ENCODE measurements at regions not wholly inside any gene's neighbourhood (a gene's known extent, or its start where the extent isn't known, plus 50 kb on each side); places are given as distances from the start of the nearest gene placed in this dataset.
"Not testable (repeated sequence)": the region's sequence is repeated elsewhere in the genome, so short reads cannot be mapped to it uniquely, and the experiment has no call there.

DNA sequence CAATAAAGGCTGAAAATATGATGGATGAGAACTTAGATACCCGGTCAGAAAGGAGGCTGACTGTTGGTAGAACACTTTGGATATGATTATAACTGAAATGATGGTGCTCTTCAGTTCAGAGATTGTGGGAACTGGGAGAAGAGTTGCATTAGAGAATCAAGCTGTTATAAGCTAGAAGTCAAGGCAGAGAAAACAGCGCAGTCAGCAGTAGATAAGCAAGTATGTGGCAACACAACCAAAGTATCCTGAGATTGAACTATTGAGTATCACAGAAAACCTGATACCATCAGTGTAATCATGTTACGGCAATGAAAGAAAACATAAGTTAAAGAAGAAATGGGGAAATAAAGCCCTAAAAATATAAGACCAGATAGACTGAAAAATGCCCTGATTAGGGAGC lies 633.9 kb upstream of the LRRTM1 start:
- DNase-seq (ENCODE audit: low spot score in 2 of 2) (no peak), ATAC-seq (no peak)
- peaks cover 0 to 10% of the 10 kb centered on the region in 2 donors for H3K36me3 Mint-ChIP-seq
- peaks cover 20 to 22% of the 10 kb centered on the region in 2 donors for H3K9me3 Mint-ChIP-seq
- H3K27ac Mint-ChIP-seq, result no peak overlapping the region

DNA sequence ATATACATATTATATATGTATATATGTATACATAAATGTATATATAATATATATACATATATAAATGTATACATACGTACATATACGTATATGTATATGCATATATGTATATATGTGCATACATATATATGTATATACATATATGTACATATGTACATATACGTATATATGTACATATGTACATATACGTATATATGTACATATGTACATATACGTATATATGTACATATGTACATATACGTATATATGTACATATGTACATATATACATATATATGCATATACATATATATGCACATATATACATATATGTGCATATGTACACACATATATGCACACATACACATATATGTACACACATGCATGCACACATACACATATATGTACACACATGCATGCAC lies 627.3 kb upstream of the LRRTM1 start:
- not testable (repeated sequence) for DNase-seq (ENCODE audit: low spot score in 2 of 2)
- peaks cover 22 to 28% of the 10 kb centered on the region in 2 donors for H3K9me3 Mint-ChIP-seq

DNA sequence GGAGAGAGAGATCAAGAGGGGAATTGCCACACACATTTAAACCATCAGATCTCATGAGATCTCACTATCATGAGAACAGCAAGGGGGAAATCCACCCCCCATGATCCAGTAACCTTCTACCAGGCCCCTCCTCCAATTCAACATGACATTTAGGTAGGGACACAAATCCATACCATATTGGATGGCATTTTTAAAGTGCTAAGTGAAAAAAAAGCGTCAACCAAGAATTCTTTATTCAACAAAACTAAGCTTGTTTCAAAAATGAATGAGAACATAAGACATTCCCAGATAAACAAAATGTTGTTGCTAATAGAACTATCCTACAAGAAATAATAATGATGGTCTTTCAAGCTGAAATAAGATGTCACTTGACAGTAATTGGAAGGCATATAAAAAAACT lies 626.2 kb upstream of the LRRTM1 start:
- Mint-ChIP-seq H3K9me3 (peaks cover 22 to 28% of the 10 kb centered on the region in 2 donors), H3K27ac (no peak overlapping the region), H3K36me3 (peaks cover 10% of the 10 kb centered on the region in 2 donors)
- DNase-seq (ENCODE audit: low spot score in 2 of 2) (no peak), ATAC-seq (no peak)

More for the DNA sequence above, 627.3 kb upstream of the LRRTM1 start:
- peaks cover 10% of the 10 kb centered on the region in 2 donors for H3K36me3 Mint-ChIP-seq
- H3K27ac Mint-ChIP-seq, ATAC-seq: not testable (repeated sequence)

DNA sequence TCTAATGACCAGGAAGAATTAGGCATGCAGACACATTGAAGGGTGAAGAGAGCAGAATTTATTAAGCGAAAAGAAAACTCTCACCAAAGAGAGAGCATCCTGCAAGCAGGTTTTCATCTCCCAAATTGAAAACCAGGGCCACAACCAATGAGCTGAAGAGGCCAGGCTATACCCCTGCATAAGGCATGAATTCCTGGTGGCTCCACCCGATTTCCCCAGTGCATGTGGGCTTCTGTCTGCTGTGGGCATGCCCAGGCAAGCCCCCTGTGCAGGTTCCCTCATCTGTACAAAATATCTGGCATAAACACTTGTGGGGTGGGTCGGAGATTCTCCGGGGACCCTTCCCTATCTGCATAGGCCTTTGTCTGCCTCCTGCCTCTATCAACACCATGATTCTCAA lies 621.6 kb upstream of the LRRTM1 start:
- Mint-ChIP-seq H3K27ac (no peak overlapping the region), H3K36me3 (peaks cover 10 to 19% of the 10 kb centered on the region in 2 donors), H3K9me3 (peaks cover 24 to 30% of the 10 kb centered on the region in 2 donors)
- ATAC-seq (no peak), DNase-seq (ENCODE audit: low spot score in 2 of 2) (no peak)

DNA sequence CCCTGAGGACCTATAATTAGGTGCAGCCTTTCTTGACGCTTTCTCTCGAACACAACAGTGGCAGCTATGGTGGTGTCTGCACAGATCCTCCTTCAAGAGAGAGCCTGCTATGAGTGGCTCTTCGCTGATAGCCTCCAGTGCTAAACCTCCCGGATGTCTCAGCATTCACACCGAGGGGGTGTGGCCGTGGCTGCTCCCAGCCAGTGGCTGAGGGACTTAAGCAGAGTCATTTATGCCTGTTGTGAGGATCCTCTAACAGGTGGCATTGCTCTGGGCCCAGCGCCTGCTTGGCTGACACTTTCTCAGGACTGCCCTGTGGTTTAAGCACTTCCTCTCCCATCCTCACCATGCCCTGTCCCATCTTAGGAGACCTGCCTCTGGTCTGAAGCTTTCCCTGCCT lies 592.0 kb upstream of the LRRTM1 start:
- ATAC-seq (no peak), DNase-seq (ENCODE audit: low spot score in 2 of 2) (no peak)
- H3K9me3 Mint-ChIP-seq, result peaks cover 17 to 40% of the 10 kb centered on the region in 2 donors
- H3K27ac Mint-ChIP-seq, result no peak overlapping the region
- peaks cover 0 to 5% of the 10 kb centered on the region in 2 donors for H3K36me3 Mint-ChIP-seq

DNA sequence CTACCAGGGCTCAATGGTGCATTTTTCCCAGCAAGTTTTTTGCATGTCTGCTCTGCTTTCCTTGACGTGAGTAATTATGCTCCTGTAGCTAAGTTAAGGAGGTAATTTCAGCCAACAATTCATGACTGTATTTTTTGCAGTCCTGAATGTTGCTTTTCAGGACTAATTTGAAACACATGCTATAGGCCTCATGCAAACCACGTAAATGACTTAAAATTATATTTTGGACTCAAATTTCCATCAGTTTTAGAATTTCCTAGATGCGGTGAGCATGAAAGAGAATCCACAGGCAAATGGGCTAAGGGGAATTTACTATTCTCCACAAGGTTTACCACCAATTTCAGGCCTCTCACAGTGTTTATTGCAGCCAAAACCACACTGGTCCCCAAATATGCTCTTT lies 589.9 kb upstream of the LRRTM1 start:
- Mint-ChIP-seq H3K27ac (no peak overlapping the region), H3K9me3 (peaks cover 12 to 36% of the 10 kb centered on the region in 2 donors), H3K36me3 (no peaks in the 10 kb centered on the region)
- ATAC-seq (no peak), DNase-seq (ENCODE audit: low spot score in 2 of 2) (no peak)

DNA sequence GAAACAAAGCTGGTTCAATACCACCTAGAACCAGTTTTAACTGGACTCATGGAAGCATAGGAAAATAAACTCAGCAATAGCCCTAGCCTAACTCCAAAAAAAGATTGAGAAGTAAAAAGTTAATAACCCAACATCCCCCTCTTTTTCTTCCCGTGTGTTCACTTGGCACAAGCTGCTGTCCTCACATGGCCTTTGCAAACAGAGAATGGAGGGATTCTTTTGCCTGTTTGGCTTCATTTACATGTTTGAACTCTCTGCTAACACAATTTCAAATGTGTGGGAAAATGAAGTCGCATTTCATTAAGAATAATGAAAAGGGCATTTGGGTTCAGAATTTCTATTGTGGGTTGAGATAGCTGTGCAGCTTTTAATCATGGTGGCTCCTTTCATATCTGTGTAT lies 589.2 kb upstream of the LRRTM1 start:
- DNase-seq (ENCODE audit: low spot score in 2 of 2) (no peak), ATAC-seq (no peak)
- no peak overlapping the region for H3K27ac Mint-ChIP-seq
- no peaks in the 10 kb centered on the region for H3K36me3 Mint-ChIP-seq
- H3K9me3 Mint-ChIP-seq, result peaks cover 12 to 36% of the 10 kb centered on the region in 2 donors

DNA sequence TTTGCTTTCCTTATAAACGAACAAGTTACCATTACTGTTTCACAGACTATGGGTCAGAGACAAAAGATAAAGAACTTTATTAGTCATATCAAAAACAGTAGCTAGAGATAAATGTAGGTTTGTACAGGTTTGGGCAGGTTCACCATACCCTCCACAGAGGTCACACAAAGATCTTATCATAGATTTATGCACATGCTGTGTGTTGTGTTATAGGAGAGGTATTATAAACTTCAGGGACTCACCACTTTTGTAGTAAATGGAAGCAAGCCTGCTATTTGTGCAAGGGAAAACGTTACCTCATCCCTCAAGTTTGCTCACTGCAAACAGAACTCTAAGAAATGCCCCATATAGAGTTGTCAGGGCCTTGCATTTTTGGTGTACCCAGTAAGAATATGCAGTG lies 584.5 kb upstream of the LRRTM1 start:
- H3K9me3 Mint-ChIP-seq, result peaks cover 1 to 17% of the 10 kb centered on the region in 2 donors
- no peak overlapping the region for H3K27ac Mint-ChIP-seq
- DNase-seq (ENCODE audit: low spot score in 2 of 2) (no peak), ATAC-seq (no peak)
- no peaks in the 10 kb centered on the region for H3K36me3 Mint-ChIP-seq

DNA sequence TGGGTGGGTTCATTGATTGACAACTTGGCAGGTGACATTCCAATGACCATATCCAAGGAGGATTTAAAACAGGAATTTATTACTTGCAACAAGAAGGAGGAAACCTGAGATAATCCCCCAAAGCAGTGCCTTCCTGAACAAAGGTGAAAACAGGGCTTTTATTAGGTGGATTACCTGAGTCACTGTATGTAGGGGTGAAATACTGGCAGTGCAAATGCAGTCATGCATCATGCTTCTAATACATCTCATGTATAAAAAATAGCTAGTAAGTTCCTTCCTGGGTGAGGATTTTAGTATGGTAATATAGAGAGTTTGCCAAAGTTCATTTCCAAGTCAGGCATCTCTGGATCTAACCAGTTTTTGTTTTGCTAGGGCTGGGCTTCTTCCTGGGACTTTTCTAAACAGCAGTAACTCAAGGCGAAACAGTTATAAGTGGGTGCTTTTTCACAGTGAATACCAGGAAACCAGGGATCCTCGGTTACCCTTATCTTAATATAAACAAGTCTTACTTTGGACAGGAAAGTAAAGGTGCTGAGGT lies 583.4 kb upstream of the LRRTM1 start:
- H3K9me3 Mint-ChIP-seq, result peaks cover 7 to 14% of the 10 kb centered on the region in 2 donors
- no peak for DNase-seq (ENCODE audit: low spot score in 2 of 2)
- no peaks in the 10 kb centered on the region for H3K36me3 Mint-ChIP-seq
- no peak overlapping the region for H3K27ac Mint-ChIP-seq
- no peak for ATAC-seq

DNA sequence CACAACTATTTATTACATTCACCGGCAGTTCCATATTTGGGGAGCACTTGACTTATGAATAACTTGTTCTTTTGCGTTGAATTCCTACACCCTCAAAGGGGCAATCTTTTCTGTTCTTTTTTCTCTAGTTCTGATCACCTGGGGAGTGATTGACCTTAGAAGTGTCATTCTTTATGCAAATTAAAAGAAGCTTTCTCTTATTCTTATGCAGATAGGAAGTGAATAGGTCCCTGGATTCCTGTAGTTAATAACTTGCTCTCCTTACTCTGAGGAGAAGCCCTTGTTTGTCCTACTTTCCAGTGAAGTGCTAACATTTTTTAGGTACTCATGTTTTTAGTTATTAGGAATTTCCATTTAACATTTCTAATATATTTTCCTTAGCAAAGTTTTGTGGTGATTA lies 569.8 kb upstream of the LRRTM1 start:
- ATAC-seq (no peak), DNase-seq (ENCODE audit: low spot score in 2 of 2) (no peak)
- H3K36me3 Mint-ChIP-seq, result peaks cover 6 to 27% of the 10 kb centered on the region in 2 donors
- peaks cover 38 to 44% of the 10 kb centered on the region in 2 donors for H3K9me3 Mint-ChIP-seq
- no peak overlapping the region for H3K27ac Mint-ChIP-seq

DNA sequence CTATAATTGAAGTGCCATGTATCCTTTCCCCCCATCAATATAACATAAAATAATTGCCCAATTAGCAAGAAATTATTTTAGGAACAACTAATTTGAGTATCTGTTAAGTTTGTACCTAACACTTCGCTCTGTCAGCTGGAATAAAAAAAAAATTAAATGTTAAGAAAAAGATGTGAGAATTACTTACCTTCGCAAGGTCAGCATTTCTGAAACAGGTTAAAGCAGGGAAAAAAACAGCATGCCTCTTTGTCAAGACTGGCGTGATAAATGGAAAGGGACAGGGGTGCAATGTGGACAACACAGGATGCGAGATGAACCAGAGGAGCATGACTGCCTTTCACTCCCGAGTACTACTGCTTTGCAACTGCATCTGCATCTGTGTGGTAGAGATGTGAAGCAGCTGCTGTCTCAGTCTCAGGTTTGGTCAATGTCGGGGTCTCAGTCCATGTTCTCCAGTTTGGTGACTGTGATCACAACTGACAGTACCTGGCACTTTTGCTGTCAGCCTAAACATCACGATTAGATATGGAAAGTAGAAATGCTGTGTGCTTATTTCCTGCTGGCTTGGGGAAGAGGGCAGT lies 565.4 kb upstream of the LRRTM1 start:
- no peak for ATAC-seq
- H3K36me3 Mint-ChIP-seq, result peaks cover 0 to 5% of the 10 kb centered on the region in 2 donors
- H3K27ac Mint-ChIP-seq, result no peak overlapping the region
- no peak for DNase-seq (ENCODE audit: low spot score in 2 of 2)
- peaks cover 16 to 36% of the 10 kb centered on the region in 2 donors for H3K9me3 Mint-ChIP-seq

DNA sequence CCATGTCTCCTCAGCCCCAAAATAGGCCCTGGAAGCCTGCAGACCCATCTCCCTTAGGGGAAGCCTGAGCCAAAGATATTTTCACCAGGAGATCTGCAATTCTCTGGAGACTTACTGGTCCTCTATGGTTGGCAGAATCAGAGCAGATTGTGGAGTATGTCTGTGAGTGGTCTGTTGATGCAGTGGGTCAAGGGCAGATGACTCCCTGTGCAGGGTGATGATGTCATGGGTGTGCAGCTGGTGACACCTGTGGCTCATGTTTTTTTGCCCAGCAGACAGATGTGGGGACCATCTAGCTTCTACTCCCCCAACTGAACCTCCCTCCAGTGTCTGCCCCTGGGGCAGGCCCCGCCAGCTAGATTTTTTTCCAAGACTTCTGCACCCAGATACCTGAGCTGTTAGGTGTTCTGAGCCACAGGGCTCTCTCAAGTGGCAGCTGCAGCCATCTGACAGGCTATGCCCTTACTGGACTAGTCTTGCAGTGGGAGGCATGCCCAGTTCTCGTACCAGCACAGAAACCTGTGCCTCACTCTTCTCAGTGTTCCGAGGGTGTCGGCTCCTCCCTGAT lies 558.7 kb upstream of the LRRTM1 start:
- H3K36me3 Mint-ChIP-seq, result no peaks in the 10 kb centered on the region
- H3K27ac Mint-ChIP-seq, result no peak overlapping the region
- H3K9me3 Mint-ChIP-seq, result peaks cover 11 to 19% of the 10 kb centered on the region in 2 donors
- DNase-seq (ENCODE audit: low spot score in 2 of 2) (no peak), ATAC-seq (no peak)

DNA sequence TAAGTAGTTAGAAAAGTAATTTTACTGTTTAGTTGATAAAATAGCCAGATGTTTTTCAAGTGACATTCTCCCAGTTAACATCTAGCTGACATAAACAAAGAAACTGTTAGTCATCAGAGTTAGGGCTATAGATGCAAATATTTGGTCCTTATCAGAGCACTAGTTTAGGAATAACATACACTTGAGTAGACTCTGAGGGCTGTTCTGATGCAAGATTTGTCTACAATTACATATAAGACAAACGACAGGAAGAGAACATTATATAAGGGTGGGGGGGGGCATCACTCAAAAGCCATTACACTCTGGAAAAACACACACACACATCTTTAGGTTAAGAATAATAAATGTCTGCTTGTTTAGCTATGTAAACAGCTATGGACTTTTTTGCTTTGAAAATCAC lies 554.4 kb upstream of the LRRTM1 start:
- ATAC-seq (no peak), DNase-seq (ENCODE audit: low spot score in 2 of 2) (no peak)
- H3K36me3 Mint-ChIP-seq, result no peaks in the 10 kb centered on the region
- peaks cover 10 to 17% of the 10 kb centered on the region in 2 donors for H3K9me3 Mint-ChIP-seq
- H3K27ac Mint-ChIP-seq, result no peak overlapping the region

DNA sequence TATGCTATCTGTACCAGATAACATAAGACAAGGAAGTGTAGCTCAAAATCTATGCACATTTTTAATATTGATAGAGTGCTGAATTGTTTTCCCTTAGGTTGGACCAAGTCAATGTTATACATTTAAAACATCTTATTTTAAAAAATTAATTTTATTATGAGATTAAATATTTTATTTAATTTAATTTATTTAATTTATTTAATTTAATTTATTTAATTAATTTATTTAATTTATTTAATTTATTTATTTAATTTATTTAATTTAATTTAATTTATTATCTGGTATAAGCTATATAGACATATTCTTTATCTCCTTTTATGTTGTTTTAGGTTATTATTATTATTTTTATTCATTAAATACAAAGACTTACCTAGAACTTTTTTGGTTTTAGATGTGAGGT lies 551.7 kb upstream of the LRRTM1 start:
- no peak overlapping the region for H3K27ac Mint-ChIP-seq
- ATAC-seq, result no peak
- no peak for DNase-seq (ENCODE audit: low spot score in 2 of 2)
- H3K9me3 Mint-ChIP-seq, result peaks cover 19% of the 10 kb centered on the region in 2 donors
- no peaks in the 10 kb centered on the region for H3K36me3 Mint-ChIP-seq

DNA sequence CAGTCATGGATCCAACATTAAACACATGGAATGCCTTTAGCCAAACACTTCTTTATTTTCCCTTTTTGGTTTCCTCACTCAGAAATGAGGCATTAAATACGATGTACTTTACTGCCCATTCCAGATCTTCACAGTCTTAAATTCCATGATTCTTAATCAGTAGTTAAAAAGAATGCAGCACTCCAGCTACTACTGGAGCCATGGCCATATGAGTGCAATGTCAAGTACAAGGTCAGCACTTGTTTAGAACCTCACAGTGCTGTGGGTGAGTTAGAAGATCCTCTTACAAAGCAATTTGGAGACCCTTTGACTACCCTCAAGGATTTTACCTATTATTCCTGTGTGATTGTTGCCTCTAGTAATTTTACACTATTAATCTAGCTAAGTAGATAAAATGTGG lies 550.3 kb upstream of the LRRTM1 start:
- DNase-seq (ENCODE audit: low spot score in 2 of 2) (no peak), ATAC-seq (no peak)
- no peak overlapping the region for H3K27ac Mint-ChIP-seq
- peaks cover 19 to 25% of the 10 kb centered on the region in 2 donors for H3K9me3 Mint-ChIP-seq
- H3K36me3 Mint-ChIP-seq, result no peaks in the 10 kb centered on the region

DNA sequence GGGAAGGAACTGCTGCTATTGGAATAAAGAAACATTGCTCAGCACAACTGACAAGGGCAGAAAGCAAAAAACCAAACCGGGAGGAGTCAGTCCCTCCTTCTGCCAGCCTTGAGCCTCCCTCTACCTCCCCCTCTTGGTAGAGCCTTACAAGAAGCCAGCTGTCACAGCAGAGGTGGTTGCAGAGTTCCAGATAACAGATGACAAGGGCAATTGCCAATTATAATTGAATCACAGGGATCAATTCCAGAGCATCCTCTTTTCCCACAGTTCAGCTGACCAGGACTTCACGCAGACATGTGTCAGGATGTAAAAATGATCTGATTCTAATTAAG lies 548.2 kb upstream of the LRRTM1 start:
- Mint-ChIP-seq H3K36me3 (no peaks in the 10 kb centered on the region), H3K27ac (no peak overlapping the region), H3K9me3 (peaks cover 20 to 21% of the 10 kb centered on the region in 2 donors)
- no peak for DNase-seq (ENCODE audit: low spot score in 2 of 2)
- ATAC-seq, result no peak

DNA sequence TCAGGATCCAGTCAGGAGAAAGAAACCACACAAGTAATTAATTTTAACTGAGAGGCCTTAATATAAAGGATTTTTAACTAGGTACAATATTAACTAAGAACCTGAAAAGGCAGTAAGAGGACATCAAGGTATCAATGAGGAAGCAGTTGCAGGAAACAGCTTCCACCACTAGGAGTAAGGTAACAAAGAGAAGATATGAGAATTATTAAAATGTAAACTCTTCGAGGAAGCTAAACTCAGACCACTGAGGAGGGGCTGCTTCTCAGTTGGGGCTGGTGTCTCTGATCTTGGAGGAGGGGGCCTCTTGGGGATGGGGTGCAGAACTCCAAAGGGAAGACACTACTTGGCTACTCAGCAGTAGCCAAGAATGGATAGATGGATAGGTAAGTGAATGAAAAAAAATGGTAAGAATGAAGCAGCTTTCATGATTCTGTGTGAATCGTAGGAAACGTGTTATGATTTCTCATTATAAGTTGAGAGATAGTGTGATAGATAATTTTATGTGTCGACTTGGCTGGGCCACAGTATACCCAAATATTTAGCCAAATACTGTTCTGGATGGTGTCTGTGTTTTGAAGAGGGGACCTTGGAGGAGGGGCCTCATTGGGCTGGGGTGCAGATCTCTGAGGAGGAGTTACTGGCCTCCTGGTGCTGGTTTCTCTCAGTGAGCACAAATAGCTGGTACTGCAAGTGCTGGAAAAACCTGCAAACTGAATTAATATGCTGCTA lies 547.7 kb upstream of the LRRTM1 start:
- ATAC-seq (no peak), DNase-seq (ENCODE audit: low spot score in 2 of 2) (no peak)
- H3K9me3 Mint-ChIP-seq, result peaks cover 20% of the 10 kb centered on the region in 2 donors
- no peaks in the 10 kb centered on the region for H3K36me3 Mint-ChIP-seq
- no peak overlapping the region for H3K27ac Mint-ChIP-seq

All from activated naive CD4-positive, alpha-beta T cell treated with anti-CD3 and anti-CD28 coated beads, Interleukin-2, amount 50 U/mL, for 72 hours (primary cell).